ENCODE measurements at regions not wholly inside any gene's neighbourhood (a gene's known extent, or its start where the extent isn't known, plus 50 kb on each side); places are given as distances from the start of the nearest gene placed in this dataset.

- Histone ChIP-seq H3K9ac (ENCODE audit: low read length) (no peak overlapping the region), H3K9me3 (ENCODE audit: low read length) (no peaks in the 10 kb centered on the region), H2AFZ (ENCODE audit: low read depth, low read length) (no peak overlapping the region), H3K4me3 (ENCODE audit: low read length) (no peak overlapping the region), H3K27ac (ENCODE audit: low read length) (no peak overlapping the region), H4K20me1 (ENCODE audit: insufficient read depth) (no peaks in the 10 kb centered on the region), H3F3A (ENCODE audit: insufficient read depth, low read length, poor library complexity, severe bottlenecking) (no peaks in the 10 kb centered on the region), H3K9me2 (ENCODE audit: insufficient read depth, low read length) (no peaks in the 10 kb centered on the region), H3K4me2 (ENCODE audit: low read length) (no peak overlapping the region), H3K79me2 (replicated peaks; ENCODE audit: insufficient read depth, low read length) (no peaks in the 10 kb centered on the region), H3K27me3 (ENCODE audit: insufficient read depth, low read depth, low read length) (no peaks in the 10 kb centered on the region), H3K36me3 (ENCODE audit: insufficient read depth, low read length) (no peaks in the 10 kb centered on the region)
- TF ChIP-seq EP300 (conservative IDR thresholded peaks at IDR 0.05; ENCODE audit: poor library complexity, severe bottlenecking) (no peak), SMC3 (conservative IDR thresholded peaks at IDR 0.05; ENCODE audit: poor library complexity) (no peak), RAD21 (conservative IDR thresholded peaks at IDR 0.05) (no peak)
Observed at GRCh38 chr4:120622601-120623000, 299.9 kb downstream of the PRDM5 start.

- H3K36me3 ChIP-seq (ENCODE audit: insufficient read depth, low read length), result no peaks in the 10 kb centered on the region
Observed at GRCh38 chr4:120617171-120617570, 305.4 kb downstream of the PRDM5 start.

More at GRCh38 chr4:120617171-120617570, 305.4 kb downstream of the PRDM5 start:
- Histone ChIP-seq H3K9me3 (ENCODE audit: low read length) (no peaks in the 10 kb centered on the region), H3K27ac (ENCODE audit: low read length) (no peak overlapping the region), H3K79me2 (replicated peaks; ENCODE audit: insufficient read depth, low read length) (no peaks in the 10 kb centered on the region), H4K20me1 (ENCODE audit: insufficient read depth) (no peaks in the 10 kb centered on the region), H3K27me3 (ENCODE audit: insufficient read depth, low read depth, low read length) (no peaks in the 10 kb centered on the region), H3K9ac (ENCODE audit: low read length) (no peak overlapping the region), H3K4me2 (ENCODE audit: low read length) (no peak overlapping the region), H3K9me2 (ENCODE audit: insufficient read depth, low read length) (no peaks in the 10 kb centered on the region), H2AFZ (ENCODE audit: low read depth, low read length) (no peak overlapping the region), H3K4me3 (ENCODE audit: low read length) (no peak overlapping the region), H3F3A (ENCODE audit: insufficient read depth, low read length, poor library complexity, severe bottlenecking) (no peaks in the 10 kb centered on the region)
- TF ChIP-seq MXI1 (conservative IDR thresholded peaks at IDR 0.05; ENCODE audit: poor library complexity, severe bottlenecking), result no peak
- TF ChIP-seq REST (IDR thresholded peaks at IDR 0.05; ENCODE audit: borderline replicate concordance), result no peak
- no peak for TF ChIP-seq CTCF (IDR thresholded peaks at IDR 0.05; ENCODE audit: poor library complexity, severe bottlenecking)
- TF ChIP-seq POLR2AphosphoS5 (IDR thresholded peaks at IDR 0.05), result no peak
- TF ChIP-seq EP300 (conservative IDR thresholded peaks at IDR 0.05; ENCODE audit: poor library complexity, severe bottlenecking), result no peak
- no peak for TF ChIP-seq SMC3 (conservative IDR thresholded peaks at IDR 0.05; ENCODE audit: poor library complexity)
- TF ChIP-seq TAF1 (IDR thresholded peaks at IDR 0.05; ENCODE audit: low read depth), result no peak
- TF ChIP-seq EZH2 (IDR thresholded peaks at IDR 0.05; ENCODE audit: borderline replicate concordance, insufficient read depth, low read length, poor library complexity, severe bottlenecking), result no peak
- TF ChIP-seq RAD21 (conservative IDR thresholded peaks at IDR 0.05), result no peak
